ENCODE measurements at regions not wholly inside any gene's neighbourhood (a gene's known extent, or its start where the extent isn't known, plus 50 kb on each side); places are given as distances from the start of the nearest gene placed in this dataset.

- TF ChIP-seq ZFP3 (CRISPR knock-in tag; IDR thresholded peaks at IDR 0.05) (no peak), ZNF565 (CRISPR knock-in tag; conservative IDR thresholded peaks at IDR 0.05; ENCODE audit: low read depth) (no peak), ARNTL (CRISPR knock-in tag; IDR thresholded peaks at IDR 0.05; ENCODE audit: borderline replicate concordance, low read depth) (no peak), RARB (CRISPR knock-in tag; IDR thresholded peaks at IDR 0.05) (no peak), TCF4 (CRISPR knock-in tag; IDR thresholded peaks at IDR 0.05; ENCODE audit: borderline replicate concordance) (no peak), ESRRG (CRISPR knock-in tag; IDR thresholded peaks at IDR 0.05) (no peak), ZNF8 (CRISPR knock-in tag; IDR thresholded peaks at IDR 0.05) (no peak)
- TF ChIP-seq, protein P1, sequence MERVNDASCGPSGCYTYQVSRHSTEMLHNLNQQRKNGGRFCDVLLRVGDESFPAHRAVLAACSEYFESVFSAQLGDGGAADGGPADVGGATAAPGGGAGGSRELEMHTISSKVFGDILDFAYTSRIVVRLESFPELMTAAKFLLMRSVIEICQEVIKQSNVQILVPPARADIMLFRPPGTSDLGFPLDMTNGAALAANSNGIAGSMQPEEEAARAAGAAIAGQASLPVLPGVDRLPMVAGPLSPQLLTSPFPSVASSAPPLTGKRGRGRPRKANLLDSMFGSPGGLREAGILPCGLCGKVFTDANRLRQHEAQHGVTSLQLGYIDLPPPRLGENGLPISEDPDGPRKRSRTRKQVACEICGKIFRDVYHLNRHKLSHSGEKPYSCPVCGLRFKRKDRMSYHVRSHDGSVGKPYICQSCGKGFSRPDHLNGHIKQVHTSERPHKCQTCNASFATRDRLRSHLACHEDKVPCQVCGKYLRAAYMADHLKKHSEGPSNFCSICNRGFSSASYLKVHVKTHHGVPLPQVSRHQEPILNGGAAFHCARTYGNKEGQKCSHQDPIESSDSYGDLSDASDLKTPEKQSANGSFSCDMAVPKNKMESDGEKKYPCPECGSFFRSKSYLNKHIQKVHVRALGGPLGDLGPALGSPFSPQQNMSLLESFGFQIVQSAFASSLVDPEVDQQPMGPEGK (CRISPR knock-in tag; IDR thresholded peaks at IDR 0.05; ENCODE audit: borderline replicate concordance), result no peak
- TF ChIP-seq, protein P2, sequence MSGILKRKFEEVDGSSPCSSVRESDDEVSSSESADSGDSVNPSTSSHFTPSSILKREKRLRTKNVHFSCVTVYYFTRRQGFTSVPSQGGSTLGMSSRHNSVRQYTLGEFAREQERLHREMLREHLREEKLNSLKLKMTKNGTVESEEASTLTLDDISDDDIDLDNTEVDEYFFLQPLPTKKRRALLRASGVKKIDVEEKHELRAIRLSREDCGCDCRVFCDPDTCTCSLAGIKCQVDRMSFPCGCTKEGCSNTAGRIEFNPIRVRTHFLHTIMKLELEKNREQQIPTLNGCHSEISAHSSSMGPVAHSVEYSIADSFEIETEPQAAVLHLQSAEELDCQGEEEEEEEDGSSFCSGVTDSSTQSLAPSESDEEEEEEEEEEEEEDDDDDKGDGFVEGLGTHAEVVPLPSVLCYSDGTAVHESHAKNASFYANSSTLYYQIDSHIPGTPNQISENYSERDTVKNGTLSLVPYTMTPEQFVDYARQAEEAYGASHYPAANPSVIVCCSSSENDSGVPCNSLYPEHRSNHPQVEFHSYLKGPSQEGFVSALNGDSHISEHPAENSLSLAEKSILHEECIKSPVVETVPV (CRISPR knock-in tag; IDR thresholded peaks at IDR 0.05), result no peak
- TF ChIP-seq, protein P3, sequence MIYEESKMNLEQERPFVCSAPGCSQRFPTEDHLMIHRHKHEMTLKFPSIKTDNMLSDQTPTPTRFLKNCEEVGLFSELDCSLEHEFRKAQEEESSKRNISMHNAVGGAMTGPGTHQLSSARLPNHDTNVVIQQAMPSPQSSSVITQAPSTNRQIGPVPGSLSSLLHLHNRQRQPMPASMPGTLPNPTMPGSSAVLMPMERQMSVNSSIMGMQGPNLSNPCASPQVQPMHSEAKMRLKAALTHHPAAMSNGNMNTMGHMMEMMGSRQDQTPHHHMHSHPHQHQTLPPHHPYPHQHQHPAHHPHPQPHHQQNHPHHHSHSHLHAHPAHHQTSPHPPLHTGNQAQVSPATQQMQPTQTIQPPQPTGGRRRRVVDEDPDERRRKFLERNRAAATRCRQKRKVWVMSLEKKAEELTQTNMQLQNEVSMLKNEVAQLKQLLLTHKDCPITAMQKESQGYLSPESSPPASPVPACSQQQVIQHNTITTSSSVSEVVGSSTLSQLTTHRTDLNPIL (CRISPR knock-in tag; IDR thresholded peaks at IDR 0.05; ENCODE audit: low read depth), result no peak
Observed at GRCh38 chr2:228864131-228864530, 407.0 kb downstream of the PID1 start.

Measured in SK-N-SH treated with all-trans-retinoic acid at 6 μM for 48 hours (cell line).